ENCODE measurements at regions not wholly inside any gene's neighbourhood (a gene's known extent, or its start where the extent isn't known, plus 50 kb on each side); places are given as distances from the start of the nearest gene placed in this dataset.

GRCh38 chrX:120769576-120770341, 105.9 kb downstream of the CT47B1 start:
- peak; percentile 47 for TF ChIP-seq CTCF (conservative IDR thresholded peaks at IDR 0.05; ENCODE audit: low read depth, low read length)
- H3K4me3 ChIP-seq (ENCODE audit: low read depth, low read length), result no peak overlapping the region
- DNase-seq (ENCODE audit: low read depth), result peak; percentile 35

GRCh38 chrX:120768681-120769080, 107.0 kb downstream of the CT47B1 start:
- TF ChIP-seq CTCF (conservative IDR thresholded peaks at IDR 0.05; ENCODE audit: low read depth, low read length), result no peak
- H3K4me3 ChIP-seq (ENCODE audit: low read depth, low read length), result no peak overlapping the region
- no peak for DNase-seq (ENCODE audit: low read depth)

GRCh38 chrX:120768254-120768653, 107.4 kb downstream of the CT47B1 start:
- DNase-seq (ENCODE audit: low read depth), result no peak

DNA sequence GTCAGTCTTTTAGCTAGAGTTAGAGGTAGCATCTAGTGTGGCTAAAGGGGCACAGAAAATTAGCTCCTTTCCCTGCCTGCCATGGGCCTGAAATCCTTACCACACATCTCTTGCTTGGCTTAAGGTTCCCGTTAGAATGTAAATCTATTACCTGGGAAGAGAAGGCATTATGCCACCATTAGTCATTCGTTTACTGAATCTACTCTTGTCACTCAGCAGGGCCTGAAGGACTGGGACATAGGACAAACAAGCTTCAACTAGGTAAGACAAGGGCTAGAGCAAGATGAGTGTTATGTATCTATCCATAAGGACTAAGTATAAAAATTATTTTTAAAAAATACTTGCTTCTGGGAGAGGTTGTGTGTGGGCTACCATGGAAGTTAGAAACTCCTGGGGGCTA, 112.4 kb downstream of the CT47B1 start:
- TF ChIP-seq CTCF (conservative IDR thresholded peaks at IDR 0.05; ENCODE audit: low read depth, low read length), result no peak
- H3K4me3 ChIP-seq (ENCODE audit: low read depth, low read length), result no peak overlapping the region
- no peak for DNase-seq (ENCODE audit: low read depth)

More at GRCh38 chrX:120768254-120768653, 107.4 kb downstream of the CT47B1 start:
- no peak for TF ChIP-seq CTCF (conservative IDR thresholded peaks at IDR 0.05; ENCODE audit: low read depth, low read length)
- H3K4me3 ChIP-seq (ENCODE audit: low read depth, low read length), result no peak overlapping the region

DNA sequence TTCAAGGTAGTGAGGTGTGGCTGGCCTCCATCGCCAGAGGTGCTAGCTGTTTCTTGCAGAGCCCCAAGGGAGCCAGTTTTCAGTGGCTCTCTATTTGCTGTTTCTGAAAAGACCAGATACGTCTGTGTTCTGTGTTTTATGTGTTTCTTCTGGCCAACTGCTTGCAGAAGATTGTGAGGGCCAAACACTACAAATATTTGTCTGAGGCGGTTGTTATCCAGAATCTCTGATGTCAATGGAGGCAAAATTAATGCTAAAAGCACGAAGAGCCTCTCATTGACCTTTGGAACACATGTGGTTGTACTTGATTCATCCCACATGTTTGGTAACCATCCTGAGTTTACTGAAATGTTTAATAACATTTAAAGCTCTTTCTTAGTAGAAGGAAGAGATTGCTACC, 113.9 kb downstream of the CT47B1 start:
- no peak for TF ChIP-seq CTCF (conservative IDR thresholded peaks at IDR 0.05; ENCODE audit: low read depth, low read length)
- DNase-seq (ENCODE audit: low read depth), result no peak
- H3K4me3 ChIP-seq (ENCODE audit: low read depth, low read length), result no peak overlapping the region

DNA sequence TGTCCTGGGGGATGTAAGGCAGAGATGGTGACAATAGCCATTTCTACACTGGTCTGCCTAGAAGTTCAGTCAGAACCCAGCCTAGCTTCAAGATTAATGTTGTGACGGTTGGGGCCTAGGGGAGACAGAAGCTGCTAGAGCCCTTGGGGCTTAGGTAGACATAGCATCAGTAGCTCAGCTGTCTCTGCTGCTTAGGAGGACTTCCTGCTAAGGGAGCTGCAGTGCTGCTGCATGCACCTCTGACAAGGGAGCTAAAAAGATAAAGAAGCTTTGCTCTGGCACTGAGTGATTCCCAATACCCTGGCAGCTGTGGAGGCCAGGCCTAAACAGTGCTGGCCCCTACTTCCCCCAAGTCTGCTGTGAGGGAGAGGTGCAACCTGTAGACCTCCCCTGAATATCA, 116.0 kb downstream of the CT47B1 start:
- no peak overlapping the region for H3K4me3 ChIP-seq (ENCODE audit: low read depth, low read length)
- no peak for DNase-seq (ENCODE audit: low read depth)
- no peak for TF ChIP-seq CTCF (conservative IDR thresholded peaks at IDR 0.05; ENCODE audit: low read depth, low read length)
